Mesenchymal stem cell (in vitro differentiated cells and primary cell): ENCODE measurements at regions not wholly inside any gene's neighbourhood (a gene's known extent, or its start where the extent isn't known, plus 50 kb on each side); places are given as distances from the start of the nearest gene placed in this dataset.

Experiments
- DNase-seq: peaks from one replicate; pipeline ENCODE4 v3.0.0-alpha.2; 2013
- H2AFZ ChIP-seq: one replicate; pipeline ENCODE4 v1.6.1; 2013; ENCODE audit warnings: low read depth, mild to moderate bottlenecking, control low read depth, inconsistent platforms, low read length, moderate library complexity
- H2AK5ac ChIP-seq: 2 replicates; pipeline ENCODE4 v1.6.1; 2013; ENCODE audit warnings: low read length, moderate library complexity, mild to moderate bottlenecking, inconsistent platforms; ENCODE audit not compliant: severe bottlenecking
- H2BK120ac ChIP-seq: one replicate; pipeline ENCODE4 v1.6.1; 2013; ENCODE audit warnings: low read depth, mild to moderate bottlenecking, inconsistent platforms, low read length, moderate library complexity
- H2BK12ac ChIP-seq, 2 experiments: one replicate each; pipeline ENCODE4 v1.6.1; 2013; ENCODE audit warnings: inconsistent platforms in 2 of 2, low read length in 2 of 2, mild to moderate bottlenecking in 2 of 2, moderate library complexity in 2 of 2, control low read depth in 1 of 2
- H2BK15ac ChIP-seq: one replicate; pipeline ENCODE4 v1.6.1; 2013; ENCODE audit warnings: mild to moderate bottlenecking, low read depth, inconsistent platforms; ENCODE audit not compliant: poor library complexity, severe bottlenecking
- H2BK5ac ChIP-seq: 2 replicates; pipeline ENCODE4 v1.6.1; 2013; ENCODE audit warnings: low read depth, mild to moderate bottlenecking, low read length, control low read depth, inconsistent platforms; ENCODE audit not compliant: poor library complexity, severe bottlenecking
- H3K14ac ChIP-seq, 2 experiments: one replicate each; pipeline ENCODE4 v1.6.1; 2013; ENCODE audit warnings: inconsistent platforms in 2 of 2, low read length in 2 of 2, control low read depth in 1 of 2, mild to moderate bottlenecking in 1 of 2, moderate library complexity in 1 of 2
- H3K18ac ChIP-seq, 2 experiments: one replicate each; pipeline ENCODE4 v1.6.1; 2013; ENCODE audit warnings: inconsistent platforms in 2 of 2, low read length in 2 of 2, control low read depth in 1 of 2, low read depth in 1 of 2, mild to moderate bottlenecking in 1 of 2
- H3K23ac ChIP-seq, 2 experiments: one replicate each; pipeline ENCODE4 v1.6.1; 2013; ENCODE audit warnings: inconsistent platforms in 2 of 2, low read length in 2 of 2, mild to moderate bottlenecking in 2 of 2, moderate library complexity in 2 of 2, control low read depth in 1 of 2
- H3K27ac ChIP-seq: 2 replicates; pipeline ENCODE4 v1.5.1; 2013; ENCODE audit warnings: mild to moderate bottlenecking, moderate library complexity, low read length, control low read depth, inconsistent platforms; ENCODE audit not compliant: poor library complexity, severe bottlenecking
- H3K27me3 ChIP-seq, 2 experiments: 2 replicates each; pipeline versions ENCODE4 v1.6.1 to v1.7.0; 2013; ENCODE audit warnings: low read length in 2 of 2, mild to moderate bottlenecking in 2 of 2, moderate library complexity in 2 of 2, control low read depth in 1 of 2, inconsistent platforms in 1 of 2; ENCODE audit not compliant: control insufficient read depth in 1 of 2, insufficient read depth in 1 of 2
- H3K36me3 ChIP-seq, 2 experiments: 2 replicates each; pipeline versions ENCODE4 v1.6.1 to v1.7.0; 2013; ENCODE audit warnings: low read length in 2 of 2, control low read depth in 1 of 2, inconsistent platforms in 1 of 2, low read depth in 1 of 2, mild to moderate bottlenecking in 1 of 2; ENCODE audit not compliant: insufficient read depth in 2 of 2, control insufficient read depth in 1 of 2
- H3K4ac ChIP-seq, 2 experiments: one replicate each; pipeline ENCODE4 v1.6.1; 2013; ENCODE audit warnings: inconsistent platforms in 2 of 2, low read length in 2 of 2, mild to moderate bottlenecking in 2 of 2, moderate library complexity in 2 of 2, control low read depth in 1 of 2, low read depth in 1 of 2
- H3K4me1 ChIP-seq: 2 replicates; pipeline ENCODE4 v1.6.1; 2013; ENCODE audit warnings: low read depth, low read length, control low read depth; ENCODE audit not compliant: control insufficient read depth, insufficient read depth
- H3K4me2 ChIP-seq: 2 replicates; pipeline ENCODE4 v1.6.1; 2013; ENCODE audit warnings: low read length, mild to moderate bottlenecking, inconsistent platforms; ENCODE audit not compliant: poor library complexity, severe bottlenecking
- H3K4me3 ChIP-seq, 2 experiments: 2 replicates each; pipeline versions ENCODE4 v1.5.1 to v1.7.0; 2013; ENCODE audit warnings: low read length in 2 of 2, mild to moderate bottlenecking in 2 of 2, control low read depth in 1 of 2, low read depth in 1 of 2; ENCODE audit not compliant: insufficient read depth in 1 of 2
- H3K79me1 ChIP-seq: replicated peaks from 2 replicates; pipeline ENCODE4 v1.6.1; 2013; ENCODE audit warnings: mild to moderate bottlenecking, control low read depth, low read length, inconsistent platforms; ENCODE audit not compliant: poor library complexity, severe bottlenecking
- H3K9ac ChIP-seq: 2 replicates; pipeline ENCODE4 v1.7.0; 2013; ENCODE audit warnings: mild to moderate bottlenecking, low read length, moderate library complexity
- H3K9me3 ChIP-seq: 2 replicates; pipeline ENCODE4 v1.7.0; 2013; ENCODE audit warnings: mild to moderate bottlenecking, low read length; ENCODE audit not compliant: control insufficient read depth
- H4K8ac ChIP-seq: one replicate; pipeline ENCODE4 v1.6.1; 2013; ENCODE audit warnings: inconsistent platforms, mild to moderate bottlenecking, low read length, moderate library complexity
- H4K91ac ChIP-seq: one replicate; pipeline ENCODE4 v1.6.1; 2013; ENCODE audit warnings: mild to moderate bottlenecking, low read length, inconsistent platforms
- WGBS: methylation state at CpG from one replicate; pipeline ENCODE4 v1.1.7; 2013; ENCODE audit warnings: mixed read lengths; 5-methylcytosine and 5-hydroxymethylcytosine counted together

GRCh38 chr16:51067352-51067751 is 83.7 kb downstream of the SALL1 start:
- Histone ChIP-seq H4K91ac (no peak overlapping the region), H3K4me2 (no peak overlapping the region), H3K9me3 (no peaks in the 10 kb centered on the region), H2BK12ac (no peak overlapping the region), H3K79me1 (no peaks in the 10 kb centered on the region), H3K4me1 (no peaks in the 10 kb centered on the region), H3K27me3 (peaks cover 0 to 15% of the 10 kb centered on the region in 2 experiments), H2BK120ac (no peak overlapping the region), H3K4me3 (no peak overlapping the region), H3K36me3 (no peaks in the 10 kb centered on the region), H2BK5ac (no peak overlapping the region), H3K14ac (no peak overlapping the region), H2BK15ac (no peak overlapping the region), H3K23ac (no peak overlapping the region), H3K27ac (no peak overlapping the region), H2AFZ (no peak overlapping the region), H3K18ac (no peak overlapping the region), H3K4ac (no peak overlapping the region), H4K8ac (no peak overlapping the region), H2AK5ac (no peak overlapping the region), H3K9ac (no peak overlapping the region)
- 74% methylated on average over 7 of the region's 7 CpGs for WGBS
- no peak for DNase-seq

GRCh38 chr16:51062039-51062438 is 89.0 kb downstream of the SALL1 start:
- 74% methylated on average over 5 of the region's 5 CpGs for WGBS
- Histone ChIP-seq H4K8ac (no peak overlapping the region), H3K4me2 (no peak overlapping the region), H3K27me3 (peaks cover 10 to 21% of the 10 kb centered on the region in 2 experiments), H3K9ac (no peak overlapping the region), H2AK5ac (no peak overlapping the region), H3K14ac (no peak overlapping the region), H2BK120ac (no peak overlapping the region), H4K91ac (no peak overlapping the region), H2BK15ac (no peak overlapping the region), H2BK5ac (no peak overlapping the region), H2AFZ (no peak overlapping the region), H3K23ac (no peak overlapping the region), H3K4me3 (no peak overlapping the region), H2BK12ac (no peak overlapping the region), H3K4me1 (no peaks in the 10 kb centered on the region), H3K27ac (no peak overlapping the region), H3K79me1 (no peaks in the 10 kb centered on the region), H3K9me3 (no peaks in the 10 kb centered on the region), H3K18ac (no peak overlapping the region), H3K36me3 (no peaks in the 10 kb centered on the region), H3K4ac (no peak overlapping the region)
- DNase-seq: no peak

GRCh38 chr16:51061328-51061727 is 89.7 kb downstream of the SALL1 start:
- Histone ChIP-seq H4K8ac (no peak overlapping the region), H3K27ac (no peak overlapping the region), H3K9me3 (no peaks in the 10 kb centered on the region), H2BK5ac (no peak overlapping the region), H3K23ac (no peak overlapping the region), H2BK120ac (no peak overlapping the region), H2BK12ac (no peak overlapping the region), H3K4me2 (no peak overlapping the region), H2AFZ (no peak overlapping the region), H3K9ac (no peak overlapping the region), H2BK15ac (no peak overlapping the region), H3K79me1 (no peaks in the 10 kb centered on the region), H3K4me1 (no peaks in the 10 kb centered on the region), H3K4ac (no peak overlapping the region), H3K14ac (no peak overlapping the region), H3K4me3 (no peak overlapping the region), H3K27me3 (peaks cover 17 to 25% of the 10 kb centered on the region in 2 experiments), H2AK5ac (no peak overlapping the region), H3K18ac (no peak overlapping the region), H3K36me3 (no peaks in the 10 kb centered on the region), H4K91ac (no peak overlapping the region)
- 67% methylated on average over 1 of the region's 2 CpGs for WGBS
- no peak for DNase-seq

- H3K4ac ChIP-seq: no peak overlapping the region
- no peak overlapping the region for H2BK120ac ChIP-seq
- H4K8ac ChIP-seq: no peak overlapping the region
- H2AFZ ChIP-seq: no peak overlapping the region
- H3K27ac ChIP-seq: no peak overlapping the region
- H3K4me1 ChIP-seq: no peaks in the 10 kb centered on the region
- H2BK15ac ChIP-seq: no peak overlapping the region
- H3K9me3 ChIP-seq: no peaks in the 10 kb centered on the region
- H3K18ac ChIP-seq: no peak overlapping the region
- no CpG with 5 or more reads among the region's 2 CpGs for WGBS
- no peaks in the 10 kb centered on the region for H3K36me3 ChIP-seq
- H4K91ac ChIP-seq: no peak overlapping the region
- peaks cover 23 to 34% of the 10 kb centered on the region in 2 experiments for H3K27me3 ChIP-seq
- no peak overlapping the region for H2AK5ac ChIP-seq
- H3K4me2 ChIP-seq: no peak overlapping the region
- no peaks in the 10 kb centered on the region for H3K79me1 ChIP-seq
- no peak overlapping the region for H2BK12ac ChIP-seq
- H3K9ac ChIP-seq: no peak overlapping the region
- no peak overlapping the region for H3K4me3 ChIP-seq
- no peak overlapping the region for H2BK5ac ChIP-seq
- H3K14ac ChIP-seq: no peak overlapping the region
- no peak overlapping the region for H3K23ac ChIP-seq
- no peak for DNase-seq
These were observed 93.1 kb downstream of the SALL1 start for GRCh38 chr16:51057969-51058337.
